ENCODE measurements at regions not wholly inside any gene's neighbourhood (a gene's known extent, or its start where the extent isn't known, plus 50 kb on each side); places are given as distances from the start of the nearest gene placed in this dataset.

DNA sequence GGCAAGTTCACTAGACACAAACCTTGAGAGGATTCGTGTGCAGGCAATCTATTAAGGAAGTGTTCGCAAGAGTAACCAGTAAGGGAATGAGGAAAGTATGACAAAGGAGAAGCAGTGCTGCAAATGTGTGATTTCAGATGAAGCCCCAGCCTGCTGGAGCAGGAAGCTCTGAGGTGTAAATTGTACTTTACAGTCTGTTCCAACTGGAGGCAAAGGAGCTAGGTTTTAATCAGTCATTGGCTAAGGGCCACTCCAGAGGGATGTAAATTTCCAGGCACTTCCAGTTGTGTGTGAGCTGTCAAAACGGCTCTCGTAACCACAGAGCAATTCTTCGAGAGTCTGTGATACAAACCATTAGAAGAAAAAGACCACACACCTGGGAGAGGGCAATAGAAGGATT is 359.5 kb upstream of the FAM98A start:
- H3K27ac Mint-ChIP-seq = no peak overlapping the region
- H3K9me3 Mint-ChIP-seq = no peaks in the 10 kb centered on the region
- H3K36me3 Mint-ChIP-seq = no peaks in the 10 kb centered on the region
- TF ChIP-seq, protein P1, sequence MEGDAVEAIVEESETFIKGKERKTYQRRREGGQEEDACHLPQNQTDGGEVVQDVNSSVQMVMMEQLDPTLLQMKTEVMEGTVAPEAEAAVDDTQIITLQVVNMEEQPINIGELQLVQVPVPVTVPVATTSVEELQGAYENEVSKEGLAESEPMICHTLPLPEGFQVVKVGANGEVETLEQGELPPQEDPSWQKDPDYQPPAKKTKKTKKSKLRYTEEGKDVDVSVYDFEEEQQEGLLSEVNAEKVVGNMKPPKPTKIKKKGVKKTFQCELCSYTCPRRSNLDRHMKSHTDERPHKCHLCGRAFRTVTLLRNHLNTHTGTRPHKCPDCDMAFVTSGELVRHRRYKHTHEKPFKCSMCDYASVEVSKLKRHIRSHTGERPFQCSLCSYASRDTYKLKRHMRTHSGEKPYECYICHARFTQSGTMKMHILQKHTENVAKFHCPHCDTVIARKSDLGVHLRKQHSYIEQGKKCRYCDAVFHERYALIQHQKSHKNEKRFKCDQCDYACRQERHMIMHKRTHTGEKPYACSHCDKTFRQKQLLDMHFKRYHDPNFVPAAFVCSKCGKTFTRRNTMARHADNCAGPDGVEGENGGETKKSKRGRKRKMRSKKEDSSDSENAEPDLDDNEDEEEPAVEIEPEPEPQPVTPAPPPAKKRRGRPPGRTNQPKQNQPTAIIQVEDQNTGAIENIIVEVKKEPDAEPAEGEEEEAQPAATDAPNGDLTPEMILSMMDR (conservative IDR thresholded peaks at IDR 0.05) = no peak
- no peak overlapping the region for H3K4me3 Mint-ChIP-seq
- no peak for DNase-seq (ENCODE audit: extremely low spot score, unreplicated experiment)
- no peaks in the 10 kb centered on the region for H3K4me1 Mint-ChIP-seq (ENCODE audit: unreplicated experiment)
- H3K27me3 Mint-ChIP-seq = no peaks in the 10 kb centered on the region

DNA sequence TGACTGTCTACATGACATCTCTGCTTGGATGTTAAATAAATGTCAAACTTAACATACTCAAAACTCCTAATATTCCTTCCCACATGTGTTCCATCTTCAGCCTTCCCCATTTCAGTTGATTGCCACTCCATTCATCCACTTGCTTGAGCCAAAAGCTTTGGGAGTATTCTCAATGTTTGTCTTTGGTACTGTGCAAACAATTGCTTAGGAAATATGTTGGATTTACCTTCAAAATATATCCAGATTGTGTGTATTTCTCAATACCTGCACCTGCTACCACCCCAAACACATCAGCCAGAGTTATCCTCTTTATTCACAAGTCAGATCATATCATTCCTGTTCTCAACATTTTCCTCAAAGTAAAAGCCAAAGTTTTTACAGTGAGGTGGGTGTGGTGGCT is 350.3 kb upstream of the FAM98A start:
- no peaks in the 10 kb centered on the region for H3K36me3 Mint-ChIP-seq
- H3K9me3 Mint-ChIP-seq = no peaks in the 10 kb centered on the region
- TF ChIP-seq, protein P1 (conservative IDR thresholded peaks at IDR 0.05) = no peak
- DNase-seq (ENCODE audit: extremely low spot score, unreplicated experiment) = no peak
- no peaks in the 10 kb centered on the region for H3K4me1 Mint-ChIP-seq (ENCODE audit: unreplicated experiment)
- H3K27ac Mint-ChIP-seq = no peak overlapping the region
- no peaks in the 10 kb centered on the region for H3K27me3 Mint-ChIP-seq
- H3K4me3 Mint-ChIP-seq = no peak overlapping the region

DNA sequence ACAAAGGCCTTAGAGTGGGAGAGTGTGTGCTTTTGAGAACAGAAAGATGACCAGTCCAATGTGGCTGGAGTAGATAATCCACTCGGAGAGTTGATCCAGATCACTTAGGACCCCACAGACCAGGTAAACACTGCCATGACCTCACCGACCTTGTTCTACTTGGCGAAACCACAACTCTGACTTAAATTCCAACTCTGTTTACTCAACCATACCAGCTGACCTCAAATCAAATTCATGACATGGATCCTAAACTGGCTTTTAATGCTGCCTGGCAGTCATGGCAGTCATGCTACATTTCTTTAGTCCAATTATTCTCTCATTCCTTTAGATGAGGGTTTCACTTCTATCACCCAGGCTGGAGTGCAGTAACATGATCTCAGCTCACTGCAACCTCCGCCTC is 347.1 kb upstream of the FAM98A start:
- Mint-ChIP-seq H3K27me3 (no peaks in the 10 kb centered on the region), H3K36me3 (no peaks in the 10 kb centered on the region), H3K4me3 (no peak overlapping the region), H3K27ac (no peak overlapping the region), H3K9me3 (no peaks in the 10 kb centered on the region), H3K4me1 (ENCODE audit: unreplicated experiment) (no peaks in the 10 kb centered on the region)
- TF ChIP-seq, protein P1 (conservative IDR thresholded peaks at IDR 0.05) = no peak
- DNase-seq (ENCODE audit: extremely low spot score, unreplicated experiment) = no peak

DNA sequence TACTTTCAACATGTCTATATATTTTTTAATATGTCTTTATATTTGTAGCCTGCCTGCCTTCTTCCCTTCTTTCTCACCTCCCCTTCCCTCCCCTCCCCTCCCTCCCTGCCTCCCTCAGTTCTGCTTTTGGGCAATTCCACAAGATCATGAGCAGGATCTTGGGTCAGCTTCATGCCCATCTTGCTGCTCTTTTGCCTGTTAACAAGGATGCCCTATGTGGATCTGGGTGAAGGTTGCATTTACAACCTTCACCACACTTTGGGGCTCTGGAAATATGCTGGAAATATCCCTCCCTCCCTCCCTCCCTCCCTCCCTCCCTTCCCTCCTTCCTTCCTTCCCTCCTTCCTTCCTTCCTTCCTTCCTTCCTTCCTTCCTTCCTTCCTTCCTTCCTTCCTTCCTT is 334.1 kb upstream of the FAM98A start:
- no peaks in the 10 kb centered on the region for H3K36me3 Mint-ChIP-seq
- H3K27ac Mint-ChIP-seq = no peak overlapping the region
- H3K9me3 Mint-ChIP-seq = no peaks in the 10 kb centered on the region
- H3K4me1 Mint-ChIP-seq (ENCODE audit: unreplicated experiment) = peaks cover 4% of the 10 kb centered on the region
- H3K4me3 Mint-ChIP-seq = no peak overlapping the region
- no peaks in the 10 kb centered on the region for H3K27me3 Mint-ChIP-seq
- TF ChIP-seq, protein P1 (conservative IDR thresholded peaks at IDR 0.05) = no peak
- no peak for DNase-seq (ENCODE audit: extremely low spot score, unreplicated experiment)

DNA sequence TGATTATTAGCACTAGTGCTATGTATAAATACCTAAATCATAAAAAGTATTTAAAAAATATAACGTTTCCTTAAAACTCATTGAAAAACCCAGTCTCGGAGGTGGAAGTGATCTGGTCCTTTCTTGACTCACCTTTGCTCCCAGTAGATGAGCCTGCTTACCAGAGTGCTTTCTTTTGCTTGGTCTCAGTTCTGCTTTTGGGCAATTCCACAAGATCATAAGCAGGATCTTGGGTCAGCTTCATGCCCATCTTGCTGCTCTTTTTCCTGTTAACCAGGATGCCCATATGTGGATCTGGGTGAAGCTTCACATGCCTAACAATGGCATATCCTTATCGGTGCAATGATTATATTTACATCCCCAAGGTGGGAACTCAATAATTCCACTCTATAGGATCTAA is 332.1 kb upstream of the FAM98A start:
- DNase-seq (ENCODE audit: extremely low spot score, unreplicated experiment) = no peak
- H3K4me3 Mint-ChIP-seq = no peak overlapping the region
- H3K36me3 Mint-ChIP-seq = no peaks in the 10 kb centered on the region
- no peaks in the 10 kb centered on the region for H3K27me3 Mint-ChIP-seq
- H3K27ac Mint-ChIP-seq = no peak overlapping the region
- H3K9me3 Mint-ChIP-seq = no peaks in the 10 kb centered on the region
- peaks cover 4% of the 10 kb centered on the region for H3K4me1 Mint-ChIP-seq (ENCODE audit: unreplicated experiment)
- TF ChIP-seq, protein P1 (conservative IDR thresholded peaks at IDR 0.05) = no peak

DNA sequence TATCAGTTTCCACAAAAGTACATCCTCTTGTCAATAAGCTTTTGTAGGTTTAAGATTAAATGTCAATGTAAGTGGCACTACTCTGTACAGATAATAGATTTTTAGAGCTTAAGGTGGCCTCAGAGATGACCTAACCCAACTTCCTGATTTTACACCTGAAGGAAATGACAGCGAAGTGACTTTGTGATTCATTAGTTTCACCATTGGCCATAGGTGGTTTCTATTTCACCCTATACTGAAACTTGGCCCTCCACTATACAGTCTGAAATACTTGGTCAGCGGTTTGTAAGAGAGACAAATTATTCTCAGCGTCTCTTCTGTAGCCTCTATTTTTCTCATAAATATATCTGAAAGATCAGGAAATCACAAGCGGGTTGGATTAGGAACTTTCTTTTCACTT is 330.4 kb upstream of the FAM98A start:
- no peak for DNase-seq (ENCODE audit: extremely low spot score, unreplicated experiment)
- peaks cover 14% of the 10 kb centered on the region for H3K4me1 Mint-ChIP-seq (ENCODE audit: unreplicated experiment)
- no peaks in the 10 kb centered on the region for H3K27me3 Mint-ChIP-seq
- H3K4me3 Mint-ChIP-seq = no peak overlapping the region
- TF ChIP-seq, protein P1 (conservative IDR thresholded peaks at IDR 0.05) = no peak
- no peaks in the 10 kb centered on the region for H3K36me3 Mint-ChIP-seq
- H3K9me3 Mint-ChIP-seq = no peaks in the 10 kb centered on the region
- no peak overlapping the region for H3K27ac Mint-ChIP-seq
